Peyer's patch (tissue), 4 donors: ENCODE measurements at regions not wholly inside any gene's neighbourhood (a gene's known extent, or its start where the extent isn't known, plus 50 kb on each side); places are given as distances from the start of the nearest gene placed in this dataset.

ENCODE experiments used
- CTCF ChIP-seq, 6 experiments: fragments of 450-650 bp in 4 of 6; fragments of 200-600 bp in 2 of 6; sonication (generic) in 1 of 6; IDR thresholded peaks; one replicate each; pipeline ENCODE4 v1.5.1; 2017 to 2019; ENCODE audit warnings: antibody characterized with exemption in 6 of 6, mild to moderate bottlenecking in 3 of 6, moderate library complexity in 1 of 6
- POLR2A ChIP-seq, 2 donors: fragments of 450-650 bp; IDR thresholded peaks; one replicate each; pipeline ENCODE4 v1.5.1; 2017; ENCODE audit warnings: antibody characterized with exemption in 2 of 2, mild to moderate bottlenecking in 2 of 2, moderate library complexity in 2 of 2

- TF ChIP-seq CTCF (IDR thresholded peaks at IDR 0.05) (no peak), POLR2A (IDR thresholded peaks at IDR 0.05) (no peak)
These were observed 1267.2 kb downstream of the RAPGEF2 start for GRCh38 chr4:160370046-160370445.
